ENCODE measurements at regions not wholly inside any gene's neighbourhood (a gene's known extent, or its start where the extent isn't known, plus 50 kb on each side); places are given as distances from the start of the nearest gene placed in this dataset.

DNA sequence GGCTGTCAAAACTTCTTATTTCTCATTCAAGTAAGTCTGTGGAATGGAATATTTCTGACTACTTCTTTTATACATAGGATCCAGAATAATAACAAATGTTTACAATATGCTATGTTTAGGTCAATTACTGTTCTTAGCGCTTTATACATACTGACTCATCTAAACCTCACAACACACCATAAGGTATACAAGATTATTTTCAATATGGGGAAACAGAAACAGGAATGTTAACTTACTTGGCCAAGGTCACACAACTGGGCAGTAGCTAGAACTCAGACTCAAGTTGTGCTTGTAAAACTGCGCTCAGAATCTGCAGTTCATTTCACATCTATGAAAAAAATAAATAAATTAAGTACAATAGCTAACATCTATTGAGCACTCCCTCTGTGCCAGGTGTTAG, 168.0 kb downstream of the GNAI1 start:
- TF ChIP-seq, protein P1, sequence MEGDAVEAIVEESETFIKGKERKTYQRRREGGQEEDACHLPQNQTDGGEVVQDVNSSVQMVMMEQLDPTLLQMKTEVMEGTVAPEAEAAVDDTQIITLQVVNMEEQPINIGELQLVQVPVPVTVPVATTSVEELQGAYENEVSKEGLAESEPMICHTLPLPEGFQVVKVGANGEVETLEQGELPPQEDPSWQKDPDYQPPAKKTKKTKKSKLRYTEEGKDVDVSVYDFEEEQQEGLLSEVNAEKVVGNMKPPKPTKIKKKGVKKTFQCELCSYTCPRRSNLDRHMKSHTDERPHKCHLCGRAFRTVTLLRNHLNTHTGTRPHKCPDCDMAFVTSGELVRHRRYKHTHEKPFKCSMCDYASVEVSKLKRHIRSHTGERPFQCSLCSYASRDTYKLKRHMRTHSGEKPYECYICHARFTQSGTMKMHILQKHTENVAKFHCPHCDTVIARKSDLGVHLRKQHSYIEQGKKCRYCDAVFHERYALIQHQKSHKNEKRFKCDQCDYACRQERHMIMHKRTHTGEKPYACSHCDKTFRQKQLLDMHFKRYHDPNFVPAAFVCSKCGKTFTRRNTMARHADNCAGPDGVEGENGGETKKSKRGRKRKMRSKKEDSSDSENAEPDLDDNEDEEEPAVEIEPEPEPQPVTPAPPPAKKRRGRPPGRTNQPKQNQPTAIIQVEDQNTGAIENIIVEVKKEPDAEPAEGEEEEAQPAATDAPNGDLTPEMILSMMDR (IDR thresholded peaks at IDR 0.05): no peak
- no peak for TF ChIP-seq ZFX (IDR thresholded peaks at IDR 0.05; ENCODE audit: borderline replicate concordance)
